T-helper 9 cell (primary cell): ENCODE measurements at regions not wholly inside any gene's neighbourhood (a gene's known extent, or its start where the extent isn't known, plus 50 kb on each side); places are given as distances from the start of the nearest gene placed in this dataset.

Experiments used
- DNase-seq: peaks from one replicate; pipeline ENCODE4 v3.0.0-alpha.2; 2020

- DNase-seq, result no peak
Measured at GRCh38 chr5:68725905-68726683, 367.7 kb upstream of the SLC30A5 start.

- no peak for DNase-seq
Measured at GRCh38 chr5:68727931-68728330, 365.9 kb upstream of the SLC30A5 start.

GRCh38 chr5:68729678-68730077 lies 364.1 kb upstream of the SLC30A5 start:
- DNase-seq, result no peak

- DNase-seq, result no peak
Measured at GRCh38 chr5:68730220-68730978, 363.4 kb upstream of the SLC30A5 start.

- DNase-seq, result no peak
Measured at GRCh38 chr5:68730979-68731654, 362.7 kb upstream of the SLC30A5 start.

- DNase-seq, result no peak
Measured at GRCh38 chr5:68732251-68732650, 361.6 kb upstream of the SLC30A5 start.

GRCh38 chr5:68734781-68735180 lies 359.0 kb upstream of the SLC30A5 start:
- DNase-seq, result no peak

GRCh38 chr5:68738236-68738635 lies 355.6 kb upstream of the SLC30A5 start:
- no peak for DNase-seq

GRCh38 chr5:68738841-68739240 lies 355.0 kb upstream of the SLC30A5 start:
- DNase-seq, result no peak

- DNase-seq, result no peak
Measured at GRCh38 chr5:68739752-68740151, 354.1 kb upstream of the SLC30A5 start.

- no peak for DNase-seq
Measured at GRCh38 chr5:68740226-68740910, 353.4 kb upstream of the SLC30A5 start.

- no peak for DNase-seq
Measured at GRCh38 chr5:68744206-68744605, 349.6 kb upstream of the SLC30A5 start.

- DNase-seq, result no peak
Measured at GRCh38 chr5:68745448-68745847, 348.4 kb upstream of the SLC30A5 start.

GRCh38 chr5:68746220-68746619 lies 347.6 kb upstream of the SLC30A5 start:
- DNase-seq, result no peak

- no peak for DNase-seq
Measured at GRCh38 chr5:68746643-68747420, 347.0 kb upstream of the SLC30A5 start.

GRCh38 chr5:68747521-68747920 lies 346.3 kb upstream of the SLC30A5 start:
- no peak for DNase-seq

- DNase-seq, result no peak
Measured at GRCh38 chr5:68748101-68748500, 345.7 kb upstream of the SLC30A5 start.

- no peak for DNase-seq
Measured at GRCh38 chr5:68749077-68749476, 344.7 kb upstream of the SLC30A5 start.

- no peak for DNase-seq
Measured at GRCh38 chr5:68749631-68750030, 344.2 kb upstream of the SLC30A5 start.

- no peak for DNase-seq
Measured at GRCh38 chr5:68751661-68752060, 342.2 kb upstream of the SLC30A5 start.

- no peak for DNase-seq
Measured at GRCh38 chr5:68754536-68754935, 339.3 kb upstream of the SLC30A5 start.

- DNase-seq, result no peak
Measured at GRCh38 chr5:68755293-68755692, 338.5 kb upstream of the SLC30A5 start.
